ENCODE measurements at regions not wholly inside any gene's neighbourhood (a gene's known extent, or its start where the extent isn't known, plus 50 kb on each side); places are given as distances from the start of the nearest gene placed in this dataset.

GRCh38 chr2:239905306-239905705, 119.8 kb downstream of the NDUFA10 start:
- no peaks in the 10 kb centered on the region for H3K27me3 ChIP-seq (ENCODE audit: control insufficient read depth in 2 of 2, insufficient read depth in 2 of 2, low read length in 2 of 2)
- no peak overlapping the region for H3K9ac ChIP-seq (ENCODE audit: insufficient read depth in 1 of 2, low read depth in 2 of 2, low read length in 2 of 2)
- H3K9me3 ChIP-seq (replicated peaks; ENCODE audit: control insufficient read depth, insufficient read depth, low read depth, low read length) = no peaks in the 10 kb centered on the region
- no peaks in the 10 kb centered on the region for H3K36me3 ChIP-seq (ENCODE audit: control insufficient read depth, insufficient read depth, low read length)
- FAIRE-seq (no peak), DNase-seq (ENCODE audit: extremely low read depth in 1 of 4, low spot score in 3 of 4) (no peak), ATAC-seq (no peak)
- H4K20me1 ChIP-seq (replicated peaks; ENCODE audit: control insufficient read depth, insufficient read depth, low read length) = no peaks in the 10 kb centered on the region
- H3K9me1 ChIP-seq (ENCODE audit: control insufficient read depth, insufficient read depth, low read length) = no peaks in the 10 kb centered on the region
- H3K4me3 ChIP-seq = no peak overlapping the region
- no peak overlapping the region for H3K4me2 ChIP-seq (ENCODE audit: insufficient read depth, low read length)
- H3K79me2 ChIP-seq (ENCODE audit: control insufficient read depth, insufficient read depth, low read length) = no peaks in the 10 kb centered on the region
- no peak overlapping the region for H3K27ac ChIP-seq (ENCODE audit: extremely low read depth, low read depth, low read length)
- intact Hi-C loops (cut with micrococcal nuclease) = no loop called here
- H3K4me1 ChIP-seq (replicated peaks in 1 of 2; ENCODE audit: control insufficient read depth in 2 of 2, insufficient read depth in 2 of 2, low read length in 2 of 2) = no peaks in the 10 kb centered on the region
- ChIA-PET POLR2A (no interaction called here), CTCF (ENCODE audit: low intra/inter-chr PET ratio) (no interaction called here)
- in situ Hi-C loops (cut with MboI) = no loop called here
- 84% methylated on average over 6 of the region's 20 CpGs for WGBS (ENCODE audit: insufficient coverage, low coverage, missing lambda C conversion rate)
- BruUV-seq (replicated peaks) = no TSS peak
- TF ChIP-seq ZNF444 (CRISPR knock-in tag; IDR thresholded peaks at IDR 0.05) (no peak), TCFL5 (CRISPR knock-in tag; conservative IDR thresholded peaks at IDR 0.05) (no peak), NR1H2 (CRISPR knock-in tag; IDR thresholded peaks at IDR 0.05) (no peak), PBX2 (CRISPR knock-in tag; IDR thresholded peaks at IDR 0.05; ENCODE audit: low read depth) (no peak), PBX2 (tag; conservative IDR thresholded peaks at IDR 0.05; ENCODE audit: low read depth) (no peak), GATAD2B (IDR thresholded peaks at IDR 0.05; ENCODE audit: borderline replicate concordance) (no peak), RHOXF2B (CRISPR knock-in tag; conservative IDR thresholded peaks at IDR 0.05) (no peak), ETS2 (tag; IDR thresholded peaks at IDR 0.05; ENCODE audit: borderline replicate concordance, poor library complexity, severe bottlenecking) (no peak), SAFB (IDR thresholded peaks at IDR 0.05; ENCODE audit: borderline replicate concordance, low read depth, low read length) (no peak), NFE2 (IDR thresholded peaks at IDR 0.05; ENCODE audit: low read depth) (no peak), ZNF232 (CRISPR knock-in tag; IDR thresholded peaks at IDR 0.05) (no peak), RBFOX2 (IDR thresholded peaks at IDR 0.05; ENCODE audit: low read depth, low read length) (no peak), SP2 (IDR thresholded peaks at IDR 0.05; ENCODE audit: extremely low read depth, low read depth, low read length, poor library complexity, severe bottlenecking) (no peak), PHTF2 (CRISPR knock-in tag; IDR thresholded peaks at IDR 0.05) (no peak), ZNF134 (CRISPR knock-in tag; conservative IDR thresholded peaks at IDR 0.05) (no peak), TRIM25 (IDR thresholded peaks at IDR 0.05; ENCODE audit: borderline replicate concordance) (no peak)
- TF ChIP-seq, protein P1, sequence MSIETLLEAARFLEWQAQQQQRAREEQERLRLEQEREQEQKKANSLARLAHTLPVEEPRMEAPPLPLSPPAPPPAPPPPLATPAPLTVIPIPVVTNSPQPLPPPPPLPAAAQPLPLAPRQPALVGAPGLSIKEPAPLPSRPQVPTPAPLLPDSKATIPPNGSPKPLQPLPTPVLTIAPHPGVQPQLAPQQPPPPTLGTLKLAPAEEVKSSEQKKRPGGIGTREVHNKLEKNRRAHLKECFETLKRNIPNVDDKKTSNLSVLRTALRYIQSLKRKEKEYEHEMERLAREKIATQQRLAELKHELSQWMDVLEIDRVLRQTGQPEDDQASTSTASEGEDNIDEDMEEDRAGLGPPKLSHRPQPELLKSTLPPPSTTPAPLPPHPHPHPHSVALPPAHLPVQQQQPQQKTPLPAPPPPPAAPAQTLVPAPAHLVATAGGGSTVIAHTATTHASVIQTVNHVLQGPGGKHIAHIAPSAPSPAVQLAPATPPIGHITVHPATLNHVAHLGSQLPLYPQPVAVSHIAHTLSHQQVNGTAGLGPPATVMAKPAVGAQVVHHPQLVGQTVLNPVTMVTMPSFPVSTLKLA (conservative IDR thresholded peaks at IDR 0.05) = no peak
- H2AFZ ChIP-seq (ENCODE audit: low read depth, low read length) = no peak overlapping the region
